ENCODE measurements at regions not wholly inside any gene's neighbourhood (a gene's known extent, or its start where the extent isn't known, plus 50 kb on each side); places are given as distances from the start of the nearest gene placed in this dataset.

GRCh38 chr13:105952233-105952972, 583.1 kb downstream of the EFNB2 start:
- no peak for DNase-seq (ENCODE audit: low read depth)
- no peak for TF ChIP-seq CTCF (conservative IDR thresholded peaks at IDR 0.05; ENCODE audit: low read depth, low read length)
- no peak overlapping the region for H3K4me3 ChIP-seq (ENCODE audit: low read depth, low read length)

GRCh38 chr13:105948143-105948542, 587.3 kb downstream of the EFNB2 start:
- TF ChIP-seq CTCF (conservative IDR thresholded peaks at IDR 0.05; ENCODE audit: low read depth, low read length): no peak
- H3K4me3 ChIP-seq (ENCODE audit: low read depth, low read length): no peak overlapping the region
- no peak for DNase-seq (ENCODE audit: low read depth)

DNA sequence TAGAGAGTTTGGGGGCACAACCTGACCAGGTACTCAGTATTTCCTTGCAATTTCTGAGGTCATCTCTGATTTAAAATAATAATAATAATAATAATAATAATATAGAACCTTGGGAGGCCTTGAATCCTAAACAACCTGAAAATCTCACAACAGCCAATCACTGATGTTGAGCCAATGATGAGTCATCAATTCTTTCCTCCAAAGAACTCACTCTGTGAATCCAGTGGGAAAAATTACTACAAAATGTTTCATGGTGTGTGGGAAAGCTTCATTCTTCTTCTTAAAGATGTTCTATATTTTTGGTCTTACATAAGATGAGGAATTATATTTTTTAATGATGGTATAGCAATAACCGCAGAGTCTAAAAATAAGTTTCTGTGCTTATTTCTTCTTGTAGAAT, 594.6 kb downstream of the EFNB2 start:
- TF ChIP-seq CTCF (conservative IDR thresholded peaks at IDR 0.05; ENCODE audit: low read depth, low read length): no peak
- no peak overlapping the region for H3K4me3 ChIP-seq (ENCODE audit: low read depth, low read length)
- no peak for DNase-seq (ENCODE audit: low read depth)

GRCh38 chr13:105937451-105937850, 598.0 kb downstream of the EFNB2 start:
- no peak overlapping the region for H3K4me3 ChIP-seq (ENCODE audit: low read depth, low read length)
- TF ChIP-seq CTCF (conservative IDR thresholded peaks at IDR 0.05; ENCODE audit: low read depth, low read length): no peak
- no peak for DNase-seq (ENCODE audit: low read depth)

- TF ChIP-seq CTCF (conservative IDR thresholded peaks at IDR 0.05; ENCODE audit: low read depth, low read length): no peak
- H3K4me3 ChIP-seq (ENCODE audit: low read depth, low read length): no peak overlapping the region
- DNase-seq (ENCODE audit: low read depth): no peak
Observed at GRCh38 chr13:105936816-105937215, 598.6 kb downstream of the EFNB2 start.

DNA sequence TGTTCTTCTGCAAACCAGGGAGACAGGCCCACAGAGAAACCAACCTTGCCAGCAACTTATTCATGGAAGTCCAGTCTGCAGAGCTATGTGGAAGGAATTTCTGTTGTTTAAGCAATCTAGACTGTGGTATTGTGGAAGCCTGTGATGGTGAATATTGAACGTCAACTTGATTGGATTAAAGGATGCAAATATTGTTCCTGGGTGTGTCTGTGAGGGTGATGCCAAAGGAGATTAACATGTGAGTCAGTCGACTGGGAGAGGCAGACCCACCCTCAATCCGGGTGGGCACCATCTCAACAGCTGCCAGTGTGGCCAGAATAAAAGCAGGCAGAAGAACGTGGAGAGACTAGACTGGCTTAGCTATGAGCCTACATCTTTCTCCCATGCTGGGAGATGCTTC, 606.0 kb downstream of the EFNB2 start:
- H3K4me3 ChIP-seq (ENCODE audit: low read depth, low read length): no peak overlapping the region
- TF ChIP-seq CTCF (conservative IDR thresholded peaks at IDR 0.05; ENCODE audit: low read depth, low read length): no peak
- DNase-seq (ENCODE audit: low read depth): no peak

GRCh38 chr13:105928901-105929300, 606.6 kb downstream of the EFNB2 start:
- TF ChIP-seq CTCF (conservative IDR thresholded peaks at IDR 0.05; ENCODE audit: low read depth, low read length): no peak
- no peak overlapping the region for H3K4me3 ChIP-seq (ENCODE audit: low read depth, low read length)
- DNase-seq (ENCODE audit: low read depth): no peak
